Right lung (tissue), 2 donors: ENCODE measurements at regions not wholly inside any gene's neighbourhood (a gene's known extent, or its start where the extent isn't known, plus 50 kb on each side); places are given as distances from the start of the nearest gene placed in this dataset.

Experiments
- DNase-seq, 2 donors: peaks; one replicate each; pipeline ENCODE4 v3.0.0-alpha.2; 2013

GRCh38 chr11:45554230-45554967, 111.0 kb downstream of the CHST1 start:
- no peak for DNase-seq

- no peak for DNase-seq
Observed at GRCh38 chr11:45553383-45553936, 112.0 kb downstream of the CHST1 start.

GRCh38 chr11:45551191-45551713, 114.2 kb downstream of the CHST1 start:
- DNase-seq, result no peak

GRCh38 chr11:45549257-45549656, 116.2 kb downstream of the CHST1 start:
- DNase-seq, result no peak

GRCh38 chr11:45546366-45546765, 119.1 kb downstream of the CHST1 start:
- no peak for DNase-seq

GRCh38 chr11:45544826-45545225, 120.6 kb downstream of the CHST1 start:
- DNase-seq, result no peak

GRCh38 chr11:45543808-45544422, 121.5 kb downstream of the CHST1 start:
- DNase-seq, result no peak

GRCh38 chr11:45543081-45543480, 122.3 kb downstream of the CHST1 start:
- no peak for DNase-seq

GRCh38 chr11:45541693-45542434, 123.6 kb downstream of the CHST1 start:
- no peak for DNase-seq

GRCh38 chr11:45538939-45539338, 126.5 kb downstream of the CHST1 start:
- no peak for DNase-seq

GRCh38 chr11:45538363-45538762, 127.1 kb downstream of the CHST1 start:
- no peak for DNase-seq

- DNase-seq, result no peak
Observed at GRCh38 chr11:45537614-45538013, 127.8 kb downstream of the CHST1 start.

- DNase-seq, result no peak
Observed at GRCh38 chr11:45535033-45535432, 130.4 kb downstream of the CHST1 start.

GRCh38 chr11:45534132-45534531, 131.3 kb downstream of the CHST1 start:
- DNase-seq, result no peak

GRCh38 chr11:45532546-45532945, 132.9 kb downstream of the CHST1 start:
- DNase-seq, result peak in 1 of 2 donors; percentile 39

GRCh38 chr11:45530776-45531175, 134.6 kb downstream of the CHST1 start:
- no peak for DNase-seq

GRCh38 chr11:45530111-45530510, 135.3 kb downstream of the CHST1 start:
- no peak for DNase-seq

GRCh38 chr11:45528435-45528834, 137.0 kb downstream of the CHST1 start:
- DNase-seq, result no peak

- no peak for DNase-seq
Observed at GRCh38 chr11:45527898-45528297, 137.5 kb downstream of the CHST1 start.

GRCh38 chr11:45525393-45525792, 140.0 kb downstream of the CHST1 start:
- DNase-seq, result peak; percentile 19 to 34

GRCh38 chr11:45523760-45524159, 141.7 kb downstream of the CHST1 start:
- peak; percentile 54 to 65 for DNase-seq

GRCh38 chr11:45518833-45519535, 146.4 kb downstream of the CHST1 start:
- DNase-seq, result no peak
